ENCODE measurements at regions not wholly inside any gene's neighbourhood (a gene's known extent, or its start where the extent isn't known, plus 50 kb on each side); places are given as distances from the start of the nearest gene placed in this dataset.

GRCh38 chr5:83408719-83409118, 62.8 kb upstream of the VCAN start:
- TF ChIP-seq CTCF (IDR thresholded peaks at IDR 0.05), result no peak
- no peak for TF ChIP-seq POLR2A (IDR thresholded peaks at IDR 0.05)

All from heart left ventricle (tissue), 13 donors.